ENCODE measurements at regions not wholly inside any gene's neighbourhood (a gene's known extent, or its start where the extent isn't known, plus 50 kb on each side); places are given as distances from the start of the nearest gene placed in this dataset.

GRCh38 chr2:164306872-164307271 is 314.4 kb downstream of the GRB14 start:
- H3K4me2 ChIP-seq (ENCODE audit: unreplicated experiment): no peak overlapping the region
- DNase-seq: no peak
- H4K20me1 ChIP-seq (ENCODE audit: insufficient read depth): no peaks in the 10 kb centered on the region
- H3K9me3 ChIP-seq (ENCODE audit: low read depth): no peaks in the 10 kb centered on the region
- in situ Hi-C loops (cut with MboI): no loop called here
- no peaks in the 10 kb centered on the region for H3K27me3 ChIP-seq (replicated peaks; ENCODE audit: insufficient read depth)
- H3K4me3 ChIP-seq: no peak overlapping the region
- TF ChIP-seq EZH2 (IDR thresholded peaks at IDR 0.05; ENCODE audit: insufficient read depth, poor library complexity, severe bottlenecking) (no peak), EZH2phosphoT487 (IDR thresholded peaks at IDR 0.05; ENCODE audit: insufficient read depth, low read depth) (no peak)
- no peaks in the 10 kb centered on the region for H3K9me2 ChIP-seq (ENCODE audit: insufficient read depth)
- no peak overlapping the region for H3K9ac ChIP-seq
- H3F3A ChIP-seq (ENCODE audit: insufficient read depth): no peaks in the 10 kb centered on the region
- 17 to 30% methylated on average over 2 of the region's 2 CpGs for WGBS, 2 experiments (ENCODE audit: low coverage in 1 of 2, low lambda C conversion rate in 2 of 2, missing lambda C conversion rate in 2 of 2)
- no peak overlapping the region for H3K27ac ChIP-seq
- no peaks in the 10 kb centered on the region for H3K36me3 ChIP-seq (ENCODE audit: low read depth)
- no peaks in the 10 kb centered on the region for H3K79me2 ChIP-seq (ENCODE audit: insufficient read depth)
- no peak overlapping the region for H2AFZ ChIP-seq
- no peaks in the 10 kb centered on the region for H3K4me1 ChIP-seq (ENCODE audit: insufficient read depth)

GRCh38 chr2:164302786-164303185 is 318.5 kb downstream of the GRB14 start:
- in situ Hi-C loops (cut with MboI): no loop called here
- H3K4me2 ChIP-seq (ENCODE audit: unreplicated experiment): no peak overlapping the region

GRCh38 chr2:164288235-164288634 is 333.0 kb downstream of the GRB14 start:
- H3K36me3 ChIP-seq (ENCODE audit: low read depth): no peaks in the 10 kb centered on the region
- 55 to 57% methylated on average over 4 of the region's 4 CpGs for WGBS, 2 experiments (ENCODE audit: low coverage in 1 of 2, low lambda C conversion rate in 2 of 2, missing lambda C conversion rate in 2 of 2)
- H3F3A ChIP-seq (ENCODE audit: insufficient read depth): no peaks in the 10 kb centered on the region
- no peaks in the 10 kb centered on the region for H3K9me2 ChIP-seq (ENCODE audit: insufficient read depth)
- H3K9ac ChIP-seq: no peak overlapping the region
- in situ Hi-C loops (cut with MboI): no loop called here
- DNase-seq: no peak
- H3K4me1 ChIP-seq (ENCODE audit: insufficient read depth): no peaks in the 10 kb centered on the region
- H4K20me1 ChIP-seq (ENCODE audit: insufficient read depth): no peaks in the 10 kb centered on the region
- no peaks in the 10 kb centered on the region for H3K27me3 ChIP-seq (replicated peaks; ENCODE audit: insufficient read depth)
- no peak overlapping the region for H3K27ac ChIP-seq
- no peak for TF ChIP-seq EZH2 (IDR thresholded peaks at IDR 0.05; ENCODE audit: insufficient read depth, poor library complexity, severe bottlenecking)
- TF ChIP-seq EZH2phosphoT487 (IDR thresholded peaks at IDR 0.05; ENCODE audit: insufficient read depth, low read depth): no peak
- H3K9me3 ChIP-seq (ENCODE audit: low read depth): no peaks in the 10 kb centered on the region
- H2AFZ ChIP-seq: no peak overlapping the region
- no peak overlapping the region for H3K4me3 ChIP-seq
- no peak overlapping the region for H3K4me2 ChIP-seq (ENCODE audit: unreplicated experiment)
- no peaks in the 10 kb centered on the region for H3K79me2 ChIP-seq (ENCODE audit: insufficient read depth)

More at GRCh38 chr2:164302786-164303185, 318.5 kb downstream of the GRB14 start:
- H3K79me2 ChIP-seq (ENCODE audit: insufficient read depth): no peaks in the 10 kb centered on the region
- no peaks in the 10 kb centered on the region for H3K36me3 ChIP-seq (ENCODE audit: low read depth)
- no peaks in the 10 kb centered on the region for H3K9me2 ChIP-seq (ENCODE audit: insufficient read depth)
- no peak overlapping the region for H3K4me3 ChIP-seq
- H3K9ac ChIP-seq: no peak overlapping the region
- H3F3A ChIP-seq (ENCODE audit: insufficient read depth): no peaks in the 10 kb centered on the region
- no peak overlapping the region for H2AFZ ChIP-seq
- TF ChIP-seq EZH2 (IDR thresholded peaks at IDR 0.05; ENCODE audit: insufficient read depth, poor library complexity, severe bottlenecking) (no peak), EZH2phosphoT487 (IDR thresholded peaks at IDR 0.05; ENCODE audit: insufficient read depth, low read depth) (no peak)
- DNase-seq: no peak
- H4K20me1 ChIP-seq (ENCODE audit: insufficient read depth): no peaks in the 10 kb centered on the region
- H3K4me1 ChIP-seq (ENCODE audit: insufficient read depth): no peaks in the 10 kb centered on the region
- H3K27ac ChIP-seq: no peak overlapping the region
- WGBS, 2 experiments (ENCODE audit: low coverage in 1 of 2, low lambda C conversion rate in 2 of 2, missing lambda C conversion rate in 2 of 2): 19 to 33% methylated on average over 4 of the region's 4 CpGs
- no peaks in the 10 kb centered on the region for H3K27me3 ChIP-seq (replicated peaks; ENCODE audit: insufficient read depth)
- H3K9me3 ChIP-seq (ENCODE audit: low read depth): no peaks in the 10 kb centered on the region

DNA sequence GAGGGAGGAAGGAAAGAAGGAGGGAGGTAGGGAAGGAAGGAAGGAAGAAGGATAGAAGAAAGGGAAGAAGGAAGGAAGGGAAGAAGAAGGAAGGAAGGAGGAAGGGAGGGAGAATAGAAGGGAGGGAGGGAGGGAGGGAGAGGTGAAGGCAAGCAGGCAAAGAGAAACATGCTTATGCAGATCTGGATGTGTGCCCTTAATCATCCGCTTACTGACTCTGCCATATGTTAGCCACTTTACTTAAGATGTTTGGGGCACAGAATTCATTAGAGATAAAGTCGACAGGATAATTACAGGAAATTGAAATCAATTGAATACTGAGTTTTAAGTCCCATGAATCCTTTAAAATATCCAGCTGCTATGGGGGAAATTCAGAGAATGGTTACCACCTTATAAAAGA is 334.2 kb downstream of the GRB14 start:
- no peaks in the 10 kb centered on the region for H3K36me3 ChIP-seq (ENCODE audit: low read depth)
- 20 to 30% methylated on average over 2 of the region's 2 CpGs for WGBS, 2 experiments (ENCODE audit: low coverage in 1 of 2, low lambda C conversion rate in 2 of 2, missing lambda C conversion rate in 2 of 2)
- no peak overlapping the region for H2AFZ ChIP-seq
- no peaks in the 10 kb centered on the region for H3K9me3 ChIP-seq (ENCODE audit: low read depth)
- H3F3A ChIP-seq (ENCODE audit: insufficient read depth): no peaks in the 10 kb centered on the region
- TF ChIP-seq EZH2 (IDR thresholded peaks at IDR 0.05; ENCODE audit: insufficient read depth, poor library complexity, severe bottlenecking): no peak
- no peak for TF ChIP-seq EZH2phosphoT487 (IDR thresholded peaks at IDR 0.05; ENCODE audit: insufficient read depth, low read depth)
- H3K4me2 ChIP-seq (ENCODE audit: unreplicated experiment): no peak overlapping the region
- no peaks in the 10 kb centered on the region for H3K79me2 ChIP-seq (ENCODE audit: insufficient read depth)
- no peaks in the 10 kb centered on the region for H3K9me2 ChIP-seq (ENCODE audit: insufficient read depth)
- no peak overlapping the region for H3K4me3 ChIP-seq
- in situ Hi-C loops (cut with MboI): no loop called here
- no peaks in the 10 kb centered on the region for H4K20me1 ChIP-seq (ENCODE audit: insufficient read depth)
- DNase-seq: no peak
- no peaks in the 10 kb centered on the region for H3K4me1 ChIP-seq (ENCODE audit: insufficient read depth)
- H3K27me3 ChIP-seq (replicated peaks; ENCODE audit: insufficient read depth): no peaks in the 10 kb centered on the region
- no peak overlapping the region for H3K27ac ChIP-seq
- no peak overlapping the region for H3K9ac ChIP-seq

DNA sequence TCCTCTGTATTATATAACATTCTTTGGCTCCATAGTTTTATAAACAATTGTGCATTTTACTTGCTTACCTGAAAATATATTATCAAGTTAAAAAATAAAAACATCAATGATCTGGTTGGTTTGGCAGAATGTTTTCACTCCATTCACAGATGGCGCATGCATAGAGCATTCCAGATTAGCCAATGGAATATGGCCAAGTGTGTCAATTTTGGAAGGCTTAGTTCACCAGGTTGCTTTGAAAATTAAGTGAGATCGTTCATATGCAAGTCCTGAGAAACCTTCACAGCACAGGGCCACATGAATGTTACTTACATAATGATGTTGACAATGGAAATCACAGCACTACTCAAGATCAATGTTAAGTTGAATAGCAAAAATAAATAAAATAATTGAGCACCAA is 335.7 kb downstream of the GRB14 start:
- Histone ChIP-seq H2AFZ (no peak overlapping the region), H3F3A (ENCODE audit: insufficient read depth) (no peaks in the 10 kb centered on the region), H3K4me2 (ENCODE audit: unreplicated experiment) (no peak overlapping the region), H3K27ac (no peak overlapping the region), H3K27me3 (replicated peaks; ENCODE audit: insufficient read depth) (no peaks in the 10 kb centered on the region), H3K4me1 (ENCODE audit: insufficient read depth) (no peaks in the 10 kb centered on the region), H3K4me3 (no peak overlapping the region), H3K9me3 (ENCODE audit: low read depth) (no peaks in the 10 kb centered on the region), H4K20me1 (ENCODE audit: insufficient read depth) (no peaks in the 10 kb centered on the region), H3K9ac (no peak overlapping the region), H3K36me3 (ENCODE audit: low read depth) (no peaks in the 10 kb centered on the region), H3K9me2 (ENCODE audit: insufficient read depth) (no peaks in the 10 kb centered on the region), H3K79me2 (ENCODE audit: insufficient read depth) (no peaks in the 10 kb centered on the region)
- WGBS, 2 experiments (ENCODE audit: low coverage in 1 of 2, low lambda C conversion rate in 2 of 2, missing lambda C conversion rate in 2 of 2): 47 to 48% methylated on average over 2 of the region's 2 CpGs
- in situ Hi-C loops (cut with MboI): no loop called here
- TF ChIP-seq EZH2phosphoT487 (IDR thresholded peaks at IDR 0.05; ENCODE audit: insufficient read depth, low read depth) (no peak), EZH2 (IDR thresholded peaks at IDR 0.05; ENCODE audit: insufficient read depth, poor library complexity, severe bottlenecking) (no peak)
- DNase-seq: no peak
